ENCODE measurements at regions not wholly inside any gene's neighbourhood (a gene's known extent, or its start where the extent isn't known, plus 50 kb on each side); places are given as distances from the start of the nearest gene placed in this dataset.
"Not testable (repeated sequence)": the region's sequence is repeated elsewhere in the genome, so short reads cannot be mapped to it uniquely, and the experiment has no call there.

DNA sequence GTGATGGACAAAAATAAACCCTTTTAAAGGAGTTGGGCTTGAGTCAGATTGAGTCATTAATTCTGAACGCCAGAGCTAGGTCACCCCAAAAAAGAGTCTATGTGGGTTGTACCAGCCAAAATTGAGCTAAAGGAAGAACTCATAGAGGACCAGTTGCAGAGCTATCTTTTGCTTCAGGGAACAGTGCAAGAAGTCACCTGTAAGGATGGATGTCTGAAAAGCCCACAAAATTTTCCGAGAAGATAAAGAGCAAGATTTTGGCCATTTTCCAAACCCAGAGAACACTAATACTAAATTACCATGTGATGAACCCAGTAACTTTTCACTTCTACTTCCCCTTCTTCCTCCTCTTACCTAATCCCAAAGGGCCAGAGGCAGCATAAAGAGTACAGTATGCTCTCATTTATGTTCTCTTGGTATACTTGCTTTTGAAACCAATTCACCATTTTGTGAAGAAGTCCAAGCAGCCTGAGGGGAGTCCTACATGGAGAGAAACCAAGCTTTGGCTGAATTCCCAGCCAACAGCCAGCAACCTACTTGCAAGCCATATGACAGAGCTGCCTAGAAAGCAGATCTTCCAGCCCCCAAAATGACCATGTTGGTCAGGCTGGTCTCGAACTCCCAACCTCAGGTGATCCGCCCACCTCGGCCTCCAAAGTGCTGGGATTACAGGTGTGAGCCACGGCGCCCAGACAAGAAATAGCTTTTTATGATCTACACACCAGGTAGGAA lies 551.7 kb downstream of the SATB2 start:
- H3K36me3 Mint-ChIP-seq (ENCODE audit: low read depth): no peaks in the 10 kb centered on the region
- no peaks in the 10 kb centered on the region for H3K27me3 Mint-ChIP-seq
- no peaks in the 10 kb centered on the region for H3K4me1 Mint-ChIP-seq
- intact Hi-C loops (cut with micrococcal nuclease): no loop called here
- H3K4me3 Mint-ChIP-seq: no peak overlapping the region
- no peak overlapping the region for H3K27ac Mint-ChIP-seq
- no peak for DNase-seq
- no peaks in the 10 kb centered on the region for H3K9me3 Mint-ChIP-seq

DNA sequence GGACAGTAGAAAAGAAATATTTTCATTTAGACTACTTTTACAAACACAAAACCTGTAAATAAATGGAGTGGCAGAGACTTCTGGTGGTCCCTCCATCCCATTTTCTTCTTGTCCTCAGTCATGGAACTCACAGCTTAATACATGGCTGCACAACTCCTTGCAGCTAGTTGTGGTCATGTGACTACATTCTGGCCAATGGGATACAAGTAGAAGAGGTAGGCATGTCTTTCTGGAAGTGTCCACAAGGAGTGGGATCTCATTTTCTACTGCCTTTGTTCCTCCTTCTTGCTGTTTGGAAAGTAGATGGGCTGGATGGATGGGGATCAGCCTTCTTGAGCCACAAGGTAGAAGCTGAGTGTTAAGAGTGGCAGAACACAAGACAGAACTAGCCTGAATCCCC lies 555.8 kb downstream of the SATB2 start:
- intact Hi-C loops (cut with micrococcal nuclease): no loop called here
- Mint-ChIP-seq H3K4me3 (no peak overlapping the region), H3K9me3 (no peaks in the 10 kb centered on the region), H3K27ac (no peak overlapping the region), H3K4me1 (no peaks in the 10 kb centered on the region), H3K36me3 (ENCODE audit: low read depth) (no peaks in the 10 kb centered on the region), H3K27me3 (no peaks in the 10 kb centered on the region)
- no peak for DNase-seq

DNA sequence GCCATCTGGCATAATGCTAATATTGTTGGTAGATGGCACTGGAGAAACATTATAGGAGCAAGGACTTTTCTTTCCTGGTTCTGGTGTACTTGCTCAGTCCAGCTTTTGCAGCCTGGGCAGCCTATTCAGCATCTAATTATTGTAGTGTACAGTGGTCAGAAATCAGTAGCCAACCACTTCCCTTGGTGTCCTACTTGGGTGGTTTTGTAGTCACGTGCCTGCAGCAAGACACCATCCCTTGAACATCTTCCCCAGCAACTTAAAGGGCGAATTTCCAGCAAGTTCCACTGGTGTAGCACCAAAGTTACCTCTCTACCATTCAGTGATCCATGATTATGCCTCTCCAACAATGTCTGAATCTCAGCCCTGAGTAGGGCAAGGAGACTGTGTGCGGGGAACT lies 557.6 kb downstream of the SATB2 start:
- DNase-seq: no peak
- H3K36me3 Mint-ChIP-seq (ENCODE audit: low read depth): no peaks in the 10 kb centered on the region
- H3K4me1 Mint-ChIP-seq: no peaks in the 10 kb centered on the region
- no peak overlapping the region for H3K4me3 Mint-ChIP-seq
- intact Hi-C loops (cut with micrococcal nuclease): no loop called here
- H3K27ac Mint-ChIP-seq: no peak overlapping the region
- H3K27me3 Mint-ChIP-seq: no peaks in the 10 kb centered on the region
- H3K9me3 Mint-ChIP-seq: no peaks in the 10 kb centered on the region

- Mint-ChIP-seq H3K4me3 (no peak overlapping the region), H3K4me1 (no peaks in the 10 kb centered on the region), H3K36me3 (ENCODE audit: low read depth) (no peaks in the 10 kb centered on the region), H3K27ac (no peak overlapping the region), H3K27me3 (no peaks in the 10 kb centered on the region), H3K9me3 (no peaks in the 10 kb centered on the region)
- intact Hi-C loops (cut with micrococcal nuclease): no loop called here
- DNase-seq: no peak
Measured at GRCh38 chr2:198890490-198890889, 567.2 kb downstream of the SATB2 start.

GRCh38 chr2:198883604-198884003 lies 574.1 kb downstream of the SATB2 start:
- Mint-ChIP-seq H3K4me3 (no peak overlapping the region), H3K4me1 (no peaks in the 10 kb centered on the region), H3K36me3 (ENCODE audit: low read depth) (no peaks in the 10 kb centered on the region), H3K27me3 (no peaks in the 10 kb centered on the region), H3K9me3 (no peaks in the 10 kb centered on the region), H3K27ac (no peak overlapping the region)
- DNase-seq: no peak
- intact Hi-C loops (cut with micrococcal nuclease): no loop called here

GRCh38 chr2:198880986-198881385 lies 576.8 kb downstream of the SATB2 start:
- Mint-ChIP-seq H3K4me1 (no peaks in the 10 kb centered on the region), H3K27me3 (no peaks in the 10 kb centered on the region), H3K27ac (no peak overlapping the region), H3K4me3 (no peak overlapping the region), H3K36me3 (ENCODE audit: low read depth) (no peaks in the 10 kb centered on the region), H3K9me3 (no peaks in the 10 kb centered on the region)
- intact Hi-C loops (cut with micrococcal nuclease): no loop called here
- DNase-seq: no peak

- Mint-ChIP-seq H3K36me3 (ENCODE audit: low read depth) (no peaks in the 10 kb centered on the region), H3K9me3 (no peaks in the 10 kb centered on the region), H3K4me3 (no peak overlapping the region), H3K27me3 (no peaks in the 10 kb centered on the region), H3K27ac (no peak overlapping the region), H3K4me1 (no peaks in the 10 kb centered on the region)
- no peak for DNase-seq
- intact Hi-C loops (cut with micrococcal nuclease): no loop called here
Measured at GRCh38 chr2:198880421-198880820, 577.3 kb downstream of the SATB2 start.

GRCh38 chr2:198874472-198874858 lies 583.3 kb downstream of the SATB2 start:
- intact Hi-C loops (cut with micrococcal nuclease): no loop called here
- H3K4me3 Mint-ChIP-seq: no peak overlapping the region
- H3K27ac Mint-ChIP-seq: no peak overlapping the region
- no peaks in the 10 kb centered on the region for H3K9me3 Mint-ChIP-seq
- H3K4me1 Mint-ChIP-seq: no peaks in the 10 kb centered on the region
- no peaks in the 10 kb centered on the region for H3K27me3 Mint-ChIP-seq
- no peak for DNase-seq
- H3K36me3 Mint-ChIP-seq (ENCODE audit: low read depth): no peaks in the 10 kb centered on the region

DNA sequence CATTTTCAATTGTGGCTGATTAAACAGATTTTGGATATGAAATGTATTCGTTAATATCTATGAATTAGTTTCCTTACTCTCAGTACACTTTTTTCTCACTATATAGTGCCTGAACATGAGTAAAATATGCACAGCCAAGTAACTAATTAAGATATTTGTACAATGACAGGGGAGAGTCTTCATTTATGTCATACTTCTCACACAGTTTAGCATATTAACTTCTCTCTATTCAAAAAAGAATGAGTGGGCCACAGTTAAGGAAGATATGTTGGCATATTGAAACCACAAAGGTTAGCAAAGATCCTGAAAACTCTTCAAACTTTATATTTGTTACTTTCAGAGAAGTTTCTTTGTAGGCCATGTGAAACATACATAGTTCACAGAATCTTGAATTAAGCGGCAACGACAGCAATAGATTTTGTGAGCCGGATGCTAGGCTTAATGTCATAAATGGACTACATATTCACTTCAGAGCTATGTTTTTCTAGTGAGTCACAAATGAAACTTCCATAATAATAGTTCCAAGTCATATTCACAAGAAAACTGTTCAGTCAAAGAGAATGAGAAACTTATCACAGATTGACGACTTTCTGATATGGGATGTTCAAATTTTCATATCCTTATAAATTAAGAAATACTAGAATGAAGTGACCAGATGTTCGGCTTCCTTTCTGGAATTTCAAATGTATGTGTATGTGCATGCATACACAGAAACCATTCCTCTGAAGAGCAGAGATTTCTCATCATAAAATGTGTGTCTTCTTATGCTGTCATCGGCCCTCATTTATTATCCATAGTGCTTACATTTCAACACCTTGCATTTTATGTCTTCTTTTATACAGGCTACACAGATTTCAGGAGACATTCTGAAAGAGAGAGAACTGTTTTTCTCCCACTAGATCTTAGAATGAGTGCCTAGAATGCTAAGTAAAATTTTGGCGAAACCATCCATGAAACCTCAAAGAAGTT lies 584.0 kb downstream of the SATB2 start:
- H3K36me3 Mint-ChIP-seq (ENCODE audit: low read depth): no peaks in the 10 kb centered on the region
- H3K9me3 Mint-ChIP-seq: no peaks in the 10 kb centered on the region
- H3K27ac Mint-ChIP-seq: no peak overlapping the region
- intact Hi-C loops (cut with micrococcal nuclease): no loop called here
- DNase-seq: no peak
- no peaks in the 10 kb centered on the region for H3K4me1 Mint-ChIP-seq
- H3K4me3 Mint-ChIP-seq: no peak overlapping the region
- no peaks in the 10 kb centered on the region for H3K27me3 Mint-ChIP-seq

- no peaks in the 10 kb centered on the region for H3K27me3 Mint-ChIP-seq
- H3K9me3 Mint-ChIP-seq: no peaks in the 10 kb centered on the region
- no peaks in the 10 kb centered on the region for H3K4me1 Mint-ChIP-seq
- no peaks in the 10 kb centered on the region for H3K36me3 Mint-ChIP-seq (ENCODE audit: low read depth)
- H3K27ac Mint-ChIP-seq: no peak overlapping the region
- no peak for DNase-seq
- intact Hi-C loops (cut with micrococcal nuclease): no loop called here
- H3K4me3 Mint-ChIP-seq: no peak overlapping the region
Measured at GRCh38 chr2:198863655-198864054, 594.1 kb downstream of the SATB2 start.

DNA sequence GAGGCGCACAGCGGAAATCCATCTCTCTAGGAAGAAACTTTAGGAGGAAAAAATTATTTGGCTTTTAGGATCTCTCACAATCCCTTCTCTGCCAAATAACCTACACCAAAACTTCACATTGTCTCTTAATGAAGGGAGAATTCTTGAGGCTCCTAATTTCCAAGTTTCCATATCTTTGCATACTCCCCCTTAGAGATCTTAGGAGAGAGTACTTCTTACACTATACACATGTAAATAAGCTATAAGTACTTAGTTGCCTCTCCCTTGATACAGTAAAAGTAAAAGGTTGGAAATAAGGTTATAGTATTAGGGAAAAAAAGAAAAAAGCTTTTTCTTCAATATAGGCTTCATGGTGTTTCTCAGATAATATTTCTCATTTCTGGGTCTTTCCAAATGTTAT lies 596.7 kb downstream of the SATB2 start:
- Mint-ChIP-seq H3K9me3 (no peaks in the 10 kb centered on the region), H3K27me3 (no peaks in the 10 kb centered on the region), H3K4me3 (no peak overlapping the region), H3K27ac (no peak overlapping the region), H3K36me3 (ENCODE audit: low read depth) (no peaks in the 10 kb centered on the region), H3K4me1 (no peaks in the 10 kb centered on the region)
- DNase-seq: no peak
- intact Hi-C loops (cut with micrococcal nuclease): no loop called here

DNA sequence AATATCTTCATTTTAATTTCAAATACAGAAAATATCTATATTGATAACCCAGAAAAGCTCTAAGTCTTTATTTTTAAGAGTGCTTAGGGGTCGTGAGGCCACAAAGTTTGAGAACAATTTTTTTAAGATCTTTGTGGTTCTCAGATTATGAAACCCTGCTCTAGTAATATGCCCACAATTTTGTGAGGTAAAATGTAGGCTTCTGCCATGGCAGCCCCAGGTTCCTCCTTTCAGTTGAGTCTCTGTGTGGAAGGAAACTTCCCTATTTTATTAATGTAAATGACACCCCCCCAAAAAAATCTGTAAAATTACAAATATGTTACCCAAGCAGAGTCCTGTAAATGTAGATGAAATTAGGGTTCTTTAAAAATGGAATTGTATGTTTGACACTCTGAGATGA lies 600.5 kb downstream of the SATB2 start:
- H3K4me1 Mint-ChIP-seq: no peaks in the 10 kb centered on the region

DNA sequence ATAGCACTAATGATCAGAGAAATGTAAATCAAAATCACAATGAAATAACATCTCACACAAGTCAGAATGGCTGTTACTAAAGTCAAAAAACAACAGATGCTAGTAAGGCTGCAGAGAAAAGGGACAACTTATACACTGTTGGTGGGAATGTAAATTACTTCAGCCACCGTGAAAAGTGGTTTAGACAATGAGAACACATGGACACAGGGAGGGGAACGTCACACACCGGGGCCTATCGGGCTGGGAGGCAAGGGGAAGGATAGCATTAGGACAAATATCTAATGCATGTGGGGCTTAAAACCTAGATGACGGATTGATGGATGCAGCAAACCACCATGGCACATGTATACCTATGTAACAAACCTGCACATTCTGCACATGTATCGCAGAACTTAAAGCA lies 602.0 kb downstream of the SATB2 start:
- intact Hi-C loops (cut with micrococcal nuclease); DNase-seq; H3K27me3 Mint-ChIP-seq; H3K4me1 Mint-ChIP-seq; H3K4me3 Mint-ChIP-seq; H3K9me3 Mint-ChIP-seq; H3K36me3 Mint-ChIP-seq (ENCODE audit: low read depth); H3K27ac Mint-ChIP-seq: not testable (repeated sequence)

More for the DNA sequence above, 600.5 kb downstream of the SATB2 start:
- no peak for DNase-seq
- Mint-ChIP-seq H3K9me3 (no peaks in the 10 kb centered on the region), H3K4me3 (no peak overlapping the region), H3K27me3 (no peaks in the 10 kb centered on the region), H3K36me3 (ENCODE audit: low read depth) (no peaks in the 10 kb centered on the region), H3K27ac (no peak overlapping the region)
- intact Hi-C loops (cut with micrococcal nuclease): no loop called here

DNA sequence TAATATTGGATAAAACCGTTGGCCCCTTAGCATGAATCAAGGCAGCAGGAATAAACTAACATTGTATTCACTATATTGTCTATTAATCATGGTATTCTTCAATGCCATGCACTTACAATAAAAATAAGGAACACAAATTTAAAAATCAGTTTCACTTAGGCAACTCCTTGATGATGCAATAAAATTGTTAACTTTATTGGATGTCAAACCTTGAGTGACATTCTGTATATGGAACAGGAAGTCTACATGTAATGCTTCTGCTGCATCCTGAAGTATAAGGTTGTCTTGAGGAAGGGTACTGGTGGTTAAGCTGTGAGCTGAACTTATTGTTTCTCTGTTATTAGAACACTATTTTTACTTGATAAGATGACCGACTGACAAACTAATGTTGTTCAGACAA lies 605.5 kb downstream of the SATB2 start:
- H3K36me3 Mint-ChIP-seq (ENCODE audit: low read depth): no peaks in the 10 kb centered on the region
- no peaks in the 10 kb centered on the region for H3K4me1 Mint-ChIP-seq
- DNase-seq: no peak

More for the DNA sequence above, 605.5 kb downstream of the SATB2 start:
- intact Hi-C loops (cut with micrococcal nuclease): no loop called here
- no peak overlapping the region for H3K4me3 Mint-ChIP-seq
- H3K27ac Mint-ChIP-seq: no peak overlapping the region
- H3K9me3 Mint-ChIP-seq: no peaks in the 10 kb centered on the region
- H3K27me3 Mint-ChIP-seq: no peaks in the 10 kb centered on the region

Data from activated CD4-positive, alpha-beta T cell treated with anti-CD3 and anti-CD28 coated beads, Interleukin-2, amount 10 ng/mL, durations not matched to agents 24 days and 14 days (primary cell).